Fibroblast of lung (primary cell): ENCODE measurements at regions not wholly inside any gene's neighbourhood (a gene's known extent, or its start where the extent isn't known, plus 50 kb on each side); places are given as distances from the start of the nearest gene placed in this dataset.

Experiments used
- DNase-seq, 2 donors: peaks; one replicate each; pipeline versions ENCODE4 v3.0.0 to v3.0.0-alpha.2; 2010; ENCODE audit warnings: low read depth in 2 of 2
- H2AFZ ChIP-seq: 2 replicates; pipeline ENCODE4 v1.5.1; 2012; ENCODE audit warnings: low read length, control low read depth, inconsistent platforms
- H3K27ac ChIP-seq: 2 replicates; pipeline ENCODE4 v1.5.1; 2011; ENCODE audit warnings: low read length, control low read depth; ENCODE audit not compliant: insufficient read depth
- H3K27me3 ChIP-seq: 2 replicates; pipeline ENCODE4 v1.5.1; 2011; ENCODE audit warnings: mild to moderate bottlenecking, low read length; ENCODE audit not compliant: control insufficient read depth, insufficient read depth
- H3K36me3 ChIP-seq: 2 replicates; pipeline ENCODE4 v1.5.1; 2011; ENCODE audit warnings: low read length; ENCODE audit not compliant: control insufficient read depth, insufficient read depth
- H3K4me1 ChIP-seq: 2 replicates; pipeline ENCODE4 v1.5.1; 2011; ENCODE audit warnings: low read length; ENCODE audit not compliant: control insufficient read depth, insufficient read depth; ENCODE audit errors: extremely low read depth
- H3K4me2 ChIP-seq: 2 replicates; pipeline ENCODE4 v1.5.1; 2011; ENCODE audit warnings: low read length, control low read depth; ENCODE audit not compliant: insufficient read depth; ENCODE audit errors: extremely low read depth
- H3K4me3 ChIP-seq, 4 experiments: fragments of 200-600 bp in 1 of 4; sonication (generic) in 1 of 4; replicated peaks in 1 of 4; 2 replicates each; pipeline ENCODE4 v1.5.1; 2011 to 2016; ENCODE audit warnings: low read length in 4 of 4, low read depth in 3 of 4, mild to moderate bottlenecking in 3 of 4, control low read depth in 2 of 4, inconsistent platforms in 1 of 4, mixed read lengths in 1 of 4; ENCODE audit not compliant: insufficient read depth in 1 of 4; ENCODE audit errors: control extremely low read depth in 1 of 4
- H3K79me2 ChIP-seq: 2 replicates; pipeline ENCODE4 v1.5.1; 2012; ENCODE audit warnings: mild to moderate bottlenecking, low read length, inconsistent platforms; ENCODE audit not compliant: control insufficient read depth, insufficient read depth
- H3K9ac ChIP-seq: 2 replicates; pipeline ENCODE4 v1.5.1; 2011; ENCODE audit warnings: mild to moderate bottlenecking, low read length, control low read depth; ENCODE audit not compliant: insufficient read depth
- H3K9me3 ChIP-seq: 2 replicates; pipeline ENCODE4 v1.5.1; 2012; ENCODE audit warnings: low read depth, low read length; ENCODE audit not compliant: control insufficient read depth, insufficient read depth
- H4K20me1 ChIP-seq: 2 replicates; pipeline ENCODE4 v1.5.1; 2011; ENCODE audit warnings: low read length; ENCODE audit not compliant: control insufficient read depth, insufficient read depth; ENCODE audit errors: extremely low read depth
- EZH2 ChIP-seq: IDR thresholded peaks from 2 replicates; pipeline ENCODE4 v1.5.1; 2012; ENCODE audit warnings: low read length, control low read depth, mild to moderate bottlenecking; ENCODE audit errors: missing control alignments
- TF ChIP-seq, protein P1 (sequence below), 2 donors: IDR thresholded peaks in 1 of 2; conservative IDR thresholded peaks in 1 of 2; 1 replicate in 1 of 2; 2 replicates in 1 of 2; pipeline ENCODE4 v1.5.1; 2011 to 2012; ENCODE audit warnings: low read length in 2 of 2, control low read depth in 1 of 2, inconsistent platforms in 1 of 2, low read depth in 1 of 2, mild to moderate bottlenecking in 1 of 2

DNA sequence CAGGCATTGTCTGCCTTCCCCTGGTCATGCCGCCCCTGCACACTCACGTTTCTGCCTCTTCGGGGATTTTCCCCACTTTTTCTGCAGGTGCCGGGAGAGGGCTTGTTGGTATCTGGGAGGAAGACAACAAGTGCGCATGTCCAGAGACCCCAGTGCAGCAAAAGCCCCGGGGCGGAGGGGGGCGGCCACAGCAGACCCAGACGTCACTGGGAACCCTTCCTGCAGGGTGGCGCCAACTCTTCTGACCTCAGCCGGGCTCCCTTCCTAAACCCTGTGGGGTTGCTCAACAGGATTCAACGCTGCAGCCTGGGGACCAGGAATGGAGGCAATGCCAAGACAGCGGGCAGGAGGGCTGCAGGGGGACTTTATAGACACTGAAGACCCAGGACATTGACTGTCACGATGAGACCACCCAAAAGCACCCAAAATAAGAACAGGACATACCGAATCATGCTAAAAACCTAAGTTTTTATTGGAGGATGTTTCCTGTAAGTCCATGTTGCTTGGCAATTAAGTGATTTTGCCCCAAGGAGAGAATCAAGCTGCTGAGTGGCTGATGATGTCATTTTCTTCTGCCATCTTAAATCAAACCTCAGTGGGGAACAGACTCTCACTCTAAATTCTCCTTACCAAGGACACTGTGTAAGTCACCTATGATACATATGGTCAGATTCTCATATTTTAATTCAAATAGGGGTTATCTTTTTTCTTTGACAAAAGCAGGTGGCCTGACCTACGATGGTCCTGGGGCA lies 62.9 kb upstream of the SIMC1 start:
- Histone ChIP-seq H3K4me3 (no peak overlapping the region), H2AFZ (no peak overlapping the region), H3K79me2 (no peaks in the 10 kb centered on the region), H3K36me3 (no peaks in the 10 kb centered on the region), H3K27me3 (no peaks in the 10 kb centered on the region), H3K27ac (no peak overlapping the region), H3K9me3 (no peaks in the 10 kb centered on the region), H3K9ac (no peak overlapping the region), H3K4me1 (no peaks in the 10 kb centered on the region), H3K4me2 (no peak overlapping the region), H4K20me1 (no peaks in the 10 kb centered on the region)
- DNase-seq, result no peak
- TF ChIP-seq, protein P1, sequence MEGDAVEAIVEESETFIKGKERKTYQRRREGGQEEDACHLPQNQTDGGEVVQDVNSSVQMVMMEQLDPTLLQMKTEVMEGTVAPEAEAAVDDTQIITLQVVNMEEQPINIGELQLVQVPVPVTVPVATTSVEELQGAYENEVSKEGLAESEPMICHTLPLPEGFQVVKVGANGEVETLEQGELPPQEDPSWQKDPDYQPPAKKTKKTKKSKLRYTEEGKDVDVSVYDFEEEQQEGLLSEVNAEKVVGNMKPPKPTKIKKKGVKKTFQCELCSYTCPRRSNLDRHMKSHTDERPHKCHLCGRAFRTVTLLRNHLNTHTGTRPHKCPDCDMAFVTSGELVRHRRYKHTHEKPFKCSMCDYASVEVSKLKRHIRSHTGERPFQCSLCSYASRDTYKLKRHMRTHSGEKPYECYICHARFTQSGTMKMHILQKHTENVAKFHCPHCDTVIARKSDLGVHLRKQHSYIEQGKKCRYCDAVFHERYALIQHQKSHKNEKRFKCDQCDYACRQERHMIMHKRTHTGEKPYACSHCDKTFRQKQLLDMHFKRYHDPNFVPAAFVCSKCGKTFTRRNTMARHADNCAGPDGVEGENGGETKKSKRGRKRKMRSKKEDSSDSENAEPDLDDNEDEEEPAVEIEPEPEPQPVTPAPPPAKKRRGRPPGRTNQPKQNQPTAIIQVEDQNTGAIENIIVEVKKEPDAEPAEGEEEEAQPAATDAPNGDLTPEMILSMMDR (conservative IDR thresholded peaks at IDR 0.05 in 1 of 2, IDR thresholded peaks at IDR 0.05 in 1 of 2; ENCODE audit: low read depth in 1 of 2, low read length in 2 of 2), result no peak
- no peak for TF ChIP-seq EZH2

DNA sequence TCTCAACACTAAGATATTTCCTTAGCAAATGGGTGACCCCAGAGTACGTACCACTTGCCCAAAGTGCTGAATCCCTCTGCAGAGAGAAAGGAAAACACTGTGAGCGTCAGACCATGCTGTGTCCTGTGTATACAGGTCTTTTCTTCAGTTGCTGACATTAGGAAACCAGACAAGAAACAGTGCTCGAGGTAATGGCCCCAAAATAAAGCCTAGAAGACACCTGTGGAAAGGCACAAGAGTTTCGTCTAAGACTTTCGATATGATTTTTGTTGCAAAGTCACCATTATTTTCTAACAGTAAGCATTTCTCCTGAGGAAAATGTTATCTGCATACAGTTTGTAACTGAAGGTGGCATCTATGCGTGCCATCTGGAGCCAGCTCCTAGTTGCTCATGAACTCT lies 62.0 kb upstream of the SIMC1 start:
- Histone ChIP-seq H2AFZ (no peak overlapping the region), H3K9me3 (no peaks in the 10 kb centered on the region), H3K36me3 (no peaks in the 10 kb centered on the region), H3K4me3 (no peak overlapping the region), H3K27me3 (no peaks in the 10 kb centered on the region), H3K79me2 (no peaks in the 10 kb centered on the region), H3K4me2 (no peak overlapping the region), H4K20me1 (no peaks in the 10 kb centered on the region), H3K4me1 (no peaks in the 10 kb centered on the region), H3K9ac (no peak overlapping the region), H3K27ac (no peak overlapping the region)
- DNase-seq, result no peak
- TF ChIP-seq EZH2, result no peak
- TF ChIP-seq, protein P1 (conservative IDR thresholded peaks at IDR 0.05 in 1 of 2, IDR thresholded peaks at IDR 0.05 in 1 of 2; ENCODE audit: low read depth in 1 of 2, low read length in 2 of 2), result no peak

DNA sequence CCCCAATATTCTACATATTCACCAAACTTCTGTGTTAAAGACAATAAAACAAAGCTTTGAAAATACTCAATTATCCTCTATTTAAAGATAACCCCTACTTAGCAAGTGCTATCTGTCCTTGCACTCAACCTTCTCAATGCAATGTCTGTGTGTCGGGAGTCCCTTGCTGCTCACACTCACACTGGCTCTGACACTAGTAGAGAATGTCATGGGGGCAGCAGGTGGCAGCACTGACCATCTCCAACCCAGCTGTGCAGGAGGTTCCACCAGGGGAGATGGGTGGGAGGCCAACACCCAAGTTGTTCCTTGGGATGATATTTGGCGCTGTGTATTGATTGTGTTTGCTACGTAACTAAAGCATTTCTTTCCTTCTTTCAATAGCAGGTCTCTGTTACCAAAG lies 59.4 kb upstream of the SIMC1 start:
- Histone ChIP-seq H3K4me3 (no peak overlapping the region), H2AFZ (no peak overlapping the region), H3K27me3 (no peaks in the 10 kb centered on the region), H3K27ac (no peak overlapping the region), H3K79me2 (no peaks in the 10 kb centered on the region), H3K36me3 (no peaks in the 10 kb centered on the region), H3K4me1 (no peaks in the 10 kb centered on the region), H3K9ac (no peak overlapping the region), H3K9me3 (no peaks in the 10 kb centered on the region), H3K4me2 (no peak overlapping the region), H4K20me1 (no peaks in the 10 kb centered on the region)
- DNase-seq, result no peak
- TF ChIP-seq EZH2, result no peak
- TF ChIP-seq, protein P1 (conservative IDR thresholded peaks at IDR 0.05 in 1 of 2, IDR thresholded peaks at IDR 0.05 in 1 of 2; ENCODE audit: low read depth in 1 of 2, low read length in 2 of 2), result no peak
